GM12872 (cell line): ENCODE measurements at regions not wholly inside any gene's neighbourhood (a gene's known extent, or its start where the extent isn't known, plus 50 kb on each side); places are given as distances from the start of the nearest gene placed in this dataset.

Experiments
- TF ChIP-seq, protein P1 (sequence below): IDR thresholded peaks from 3 replicates; pipeline ENCODE4 v1.5.1; 2011; ENCODE audit warnings: low read depth, mild to moderate bottlenecking, low read length, moderate library complexity; ENCODE audit not compliant: insufficient read depth

DNA sequence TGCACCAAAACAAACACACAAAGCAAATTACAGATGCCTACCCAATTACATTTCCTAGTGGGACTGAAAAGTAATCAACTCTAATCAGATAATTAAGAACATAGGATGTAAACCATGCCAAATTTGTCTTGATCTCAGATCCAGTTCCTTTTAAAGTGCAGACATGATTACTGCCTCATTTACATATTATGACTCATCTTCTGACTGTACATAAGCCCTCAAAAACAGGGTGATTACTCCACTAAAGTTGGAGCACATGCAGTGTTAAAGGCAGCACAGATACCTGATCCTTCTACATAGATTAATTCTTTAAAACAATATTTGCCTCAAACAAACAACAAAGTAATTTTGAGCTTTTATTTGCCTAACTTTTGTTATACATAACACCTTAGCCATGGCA lies 337.2 kb downstream of the RPS29 start:
- TF ChIP-seq, protein P1, sequence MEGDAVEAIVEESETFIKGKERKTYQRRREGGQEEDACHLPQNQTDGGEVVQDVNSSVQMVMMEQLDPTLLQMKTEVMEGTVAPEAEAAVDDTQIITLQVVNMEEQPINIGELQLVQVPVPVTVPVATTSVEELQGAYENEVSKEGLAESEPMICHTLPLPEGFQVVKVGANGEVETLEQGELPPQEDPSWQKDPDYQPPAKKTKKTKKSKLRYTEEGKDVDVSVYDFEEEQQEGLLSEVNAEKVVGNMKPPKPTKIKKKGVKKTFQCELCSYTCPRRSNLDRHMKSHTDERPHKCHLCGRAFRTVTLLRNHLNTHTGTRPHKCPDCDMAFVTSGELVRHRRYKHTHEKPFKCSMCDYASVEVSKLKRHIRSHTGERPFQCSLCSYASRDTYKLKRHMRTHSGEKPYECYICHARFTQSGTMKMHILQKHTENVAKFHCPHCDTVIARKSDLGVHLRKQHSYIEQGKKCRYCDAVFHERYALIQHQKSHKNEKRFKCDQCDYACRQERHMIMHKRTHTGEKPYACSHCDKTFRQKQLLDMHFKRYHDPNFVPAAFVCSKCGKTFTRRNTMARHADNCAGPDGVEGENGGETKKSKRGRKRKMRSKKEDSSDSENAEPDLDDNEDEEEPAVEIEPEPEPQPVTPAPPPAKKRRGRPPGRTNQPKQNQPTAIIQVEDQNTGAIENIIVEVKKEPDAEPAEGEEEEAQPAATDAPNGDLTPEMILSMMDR: no peak

DNA sequence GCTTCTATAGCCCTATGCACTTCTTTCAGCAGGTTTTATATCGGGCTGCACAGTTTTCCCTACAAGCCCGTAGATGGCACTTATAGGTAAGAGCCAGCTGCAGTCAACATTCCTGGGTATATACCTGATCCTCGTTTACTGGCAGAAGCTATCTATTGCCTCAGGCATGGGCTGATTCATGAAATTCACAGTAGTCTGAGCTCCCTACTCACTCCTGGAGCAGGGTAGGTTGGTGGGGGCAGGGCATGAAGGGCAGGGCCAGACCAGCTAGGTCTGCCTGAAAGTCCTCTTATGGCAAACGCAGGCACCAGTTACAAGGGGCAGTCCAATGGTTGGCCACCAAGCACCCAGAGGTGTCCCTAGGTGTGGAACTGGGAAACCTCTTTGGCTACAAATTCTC lies 345.8 kb downstream of the RPS29 start:
- TF ChIP-seq, protein P1: no peak

DNA sequence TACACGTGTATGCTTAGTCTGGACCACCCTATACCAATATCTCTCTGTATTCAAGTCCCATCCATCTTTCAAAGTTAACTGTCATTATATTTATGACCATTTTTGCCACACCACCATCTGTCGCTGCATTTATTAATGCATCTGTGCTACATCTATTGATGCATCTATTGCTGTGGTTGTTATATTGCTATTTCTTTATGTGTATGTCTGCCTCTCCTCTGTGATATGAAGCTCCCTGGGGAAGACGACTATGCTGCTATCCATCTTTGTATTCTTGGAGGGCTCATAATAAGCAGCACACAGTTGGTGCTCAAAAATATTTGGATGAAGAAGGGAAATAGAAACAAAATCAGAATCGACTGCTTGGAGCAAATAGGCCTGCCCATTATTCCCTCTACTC lies 357.6 kb downstream of the RPS29 start:
- TF ChIP-seq, protein P1: no peak

DNA sequence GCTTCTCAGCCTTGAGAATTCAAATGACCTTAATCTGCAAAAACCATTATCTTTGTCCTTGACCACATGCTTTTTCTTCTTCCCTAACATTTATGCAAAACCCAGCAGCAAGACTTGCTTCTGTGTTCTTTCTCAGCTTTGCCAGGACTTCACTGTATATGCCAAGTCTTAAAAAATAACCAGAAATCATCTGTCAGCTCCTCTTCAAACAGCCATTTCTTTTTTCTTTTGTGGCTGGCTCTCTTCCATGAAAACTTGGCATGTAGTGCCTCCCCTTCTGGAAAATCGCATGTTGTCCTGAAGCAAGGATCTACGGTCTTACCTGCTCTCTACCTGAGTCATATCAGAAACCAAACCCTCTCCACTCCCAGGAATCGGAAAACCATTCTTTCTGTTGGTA lies 364.9 kb downstream of the RPS29 start:
- TF ChIP-seq, protein P1: no peak

DNA sequence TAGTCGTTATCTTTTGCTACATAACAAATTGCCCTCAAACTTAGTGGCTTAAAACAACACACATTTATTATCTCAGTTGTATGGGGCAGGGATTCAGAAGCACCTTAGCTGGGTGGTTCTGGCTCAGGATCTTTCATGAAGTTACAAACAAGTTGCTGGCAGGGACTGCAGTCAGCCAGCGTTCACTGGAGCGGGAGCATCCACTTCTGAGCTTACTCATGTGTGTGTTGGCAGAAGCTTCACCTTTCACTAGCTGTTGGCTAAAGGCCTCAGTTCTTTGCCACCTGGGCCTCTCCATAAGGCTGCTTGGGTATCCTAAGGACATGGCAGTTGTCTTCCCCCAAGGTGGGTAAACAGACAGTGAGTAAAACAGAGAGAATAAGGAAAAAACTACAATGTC lies 365.7 kb downstream of the RPS29 start:
- TF ChIP-seq, protein P1: no peak

DNA sequence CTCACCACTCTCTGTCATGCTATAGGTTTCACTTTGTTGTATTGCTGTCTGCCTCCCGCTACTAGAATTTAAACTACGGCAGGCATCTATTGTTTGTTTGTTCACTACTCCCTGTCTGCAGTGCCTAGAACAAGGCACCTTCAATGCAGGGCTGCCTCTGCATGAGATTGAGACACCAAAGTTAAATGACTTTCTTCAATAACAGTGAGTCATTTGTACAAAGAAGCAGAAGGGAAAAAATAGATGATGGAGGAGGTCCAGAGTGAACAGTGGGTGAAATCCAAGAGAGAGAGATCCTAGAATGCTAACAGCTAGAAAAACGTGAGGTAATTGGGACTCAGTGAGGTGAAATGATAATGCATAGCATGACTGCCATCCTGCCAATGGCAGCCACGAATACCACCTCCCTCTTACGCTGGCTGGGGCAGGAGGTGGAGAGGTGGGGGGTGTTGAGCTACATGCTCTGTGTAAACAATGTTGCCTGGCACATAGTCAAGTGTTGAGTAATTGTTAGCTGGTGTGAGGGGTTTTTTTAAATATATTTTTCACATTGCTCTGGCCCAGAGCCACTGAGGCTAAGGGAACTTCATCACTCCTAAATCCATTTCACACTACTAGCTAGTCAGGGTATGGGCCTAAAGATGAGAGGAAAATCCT lies 367.6 kb downstream of the RPS29 start:
- TF ChIP-seq, protein P1: no peak

DNA sequence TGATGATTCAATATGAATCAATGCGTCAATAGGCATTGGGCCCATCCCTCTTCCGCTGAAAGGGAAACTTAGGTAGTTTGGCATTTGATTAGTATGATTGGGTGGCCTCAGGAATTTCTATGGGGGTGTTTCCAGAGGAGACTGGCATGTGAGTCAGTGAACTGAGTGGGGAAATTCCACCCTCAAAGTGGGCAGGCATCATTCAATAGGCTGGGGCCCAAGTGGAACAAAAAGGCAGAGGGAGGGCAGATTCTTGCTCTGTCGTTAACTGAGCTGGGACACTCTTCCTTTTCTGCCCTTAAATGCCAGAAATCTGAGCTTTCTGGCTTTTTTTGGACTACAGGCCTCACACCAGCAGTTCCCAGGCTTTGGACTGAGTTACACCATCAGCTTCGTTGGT lies 373.5 kb downstream of the RPS29 start:
- TF ChIP-seq, protein P1: no peak
